IMR-90 (cell line): ENCODE measurements at regions not wholly inside any gene's neighbourhood (a gene's known extent, or its start where the extent isn't known, plus 50 kb on each side); places are given as distances from the start of the nearest gene placed in this dataset.

Source experiments
- BHLHE40 ChIP-seq: fragments of 150-350 bp; IDR thresholded peaks from 2 replicates; pipeline ENCODE4 v1.6.1; 2016; ENCODE audit warnings: mild to moderate bottlenecking, low read depth, low read length
- CEBPB ChIP-seq: IDR thresholded peaks from 2 replicates; pipeline ENCODE4 v1.6.1; 2012; ENCODE audit warnings: low read depth, low read length, improper control_type of control experiment
- CHD1 ChIP-seq: IDR thresholded peaks from 2 replicates; pipeline ENCODE4 v1.6.1; 2012; ENCODE audit warnings: low read depth, low read length, improper control_type of control experiment
- FOS ChIP-seq: fragments of 150-350 bp; IDR thresholded peaks from 2 replicates; pipeline ENCODE4 v1.6.1; 2016; ENCODE audit warnings: low read depth, low read length
- MAFK ChIP-seq: IDR thresholded peaks from 2 replicates; pipeline ENCODE4 v1.6.1; 2012; ENCODE audit warnings: low read depth, low read length, improper control_type of control experiment
- MXI1 ChIP-seq: IDR thresholded peaks from 2 replicates; pipeline ENCODE4 v1.6.1; 2012; ENCODE audit warnings: low read depth, mild to moderate bottlenecking, low read length, moderate library complexity, borderline replicate concordance
- POLR2A ChIP-seq: IDR thresholded peaks from 2 replicates; pipeline ENCODE4 v1.6.1; 2012; ENCODE audit warnings: mild to moderate bottlenecking, low read depth, low read length
- RAD21 ChIP-seq: IDR thresholded peaks from 2 replicates; pipeline ENCODE4 v1.6.1; 2012; ENCODE audit warnings: low read length, improper control_type of control experiment
- RFX5 ChIP-seq: IDR thresholded peaks from 2 replicates; pipeline ENCODE4 v1.8.0; 2012; ENCODE audit warnings: low read depth, mild to moderate bottlenecking, low read length, moderate library complexity
- SMC3 ChIP-seq: fragments of 150-350 bp; IDR thresholded peaks from 2 replicates; pipeline ENCODE4 v1.6.1; 2016; ENCODE audit warnings: low read depth, mild to moderate bottlenecking, antibody characterized with exemption, low read length, moderate library complexity
- TF ChIP-seq, protein P1 (sequence below): conservative IDR thresholded peaks from 2 replicates; pipeline ENCODE4 v1.5.1; 2012; ENCODE audit warnings: mild to moderate bottlenecking, low read depth, low read length, improper control_type of control experiment
- TF ChIP-seq, protein P2 (sequence below): fragments of 150-350 bp; IDR thresholded peaks from 2 replicates; pipeline ENCODE4 v1.6.1; 2017; ENCODE audit warnings: mild to moderate bottlenecking, antibody characterized with exemption, low read length, low read depth

- TF ChIP-seq, protein P1, sequence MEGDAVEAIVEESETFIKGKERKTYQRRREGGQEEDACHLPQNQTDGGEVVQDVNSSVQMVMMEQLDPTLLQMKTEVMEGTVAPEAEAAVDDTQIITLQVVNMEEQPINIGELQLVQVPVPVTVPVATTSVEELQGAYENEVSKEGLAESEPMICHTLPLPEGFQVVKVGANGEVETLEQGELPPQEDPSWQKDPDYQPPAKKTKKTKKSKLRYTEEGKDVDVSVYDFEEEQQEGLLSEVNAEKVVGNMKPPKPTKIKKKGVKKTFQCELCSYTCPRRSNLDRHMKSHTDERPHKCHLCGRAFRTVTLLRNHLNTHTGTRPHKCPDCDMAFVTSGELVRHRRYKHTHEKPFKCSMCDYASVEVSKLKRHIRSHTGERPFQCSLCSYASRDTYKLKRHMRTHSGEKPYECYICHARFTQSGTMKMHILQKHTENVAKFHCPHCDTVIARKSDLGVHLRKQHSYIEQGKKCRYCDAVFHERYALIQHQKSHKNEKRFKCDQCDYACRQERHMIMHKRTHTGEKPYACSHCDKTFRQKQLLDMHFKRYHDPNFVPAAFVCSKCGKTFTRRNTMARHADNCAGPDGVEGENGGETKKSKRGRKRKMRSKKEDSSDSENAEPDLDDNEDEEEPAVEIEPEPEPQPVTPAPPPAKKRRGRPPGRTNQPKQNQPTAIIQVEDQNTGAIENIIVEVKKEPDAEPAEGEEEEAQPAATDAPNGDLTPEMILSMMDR = no peak
- TF ChIP-seq POLR2A = no peak
- TF ChIP-seq, protein P2, sequence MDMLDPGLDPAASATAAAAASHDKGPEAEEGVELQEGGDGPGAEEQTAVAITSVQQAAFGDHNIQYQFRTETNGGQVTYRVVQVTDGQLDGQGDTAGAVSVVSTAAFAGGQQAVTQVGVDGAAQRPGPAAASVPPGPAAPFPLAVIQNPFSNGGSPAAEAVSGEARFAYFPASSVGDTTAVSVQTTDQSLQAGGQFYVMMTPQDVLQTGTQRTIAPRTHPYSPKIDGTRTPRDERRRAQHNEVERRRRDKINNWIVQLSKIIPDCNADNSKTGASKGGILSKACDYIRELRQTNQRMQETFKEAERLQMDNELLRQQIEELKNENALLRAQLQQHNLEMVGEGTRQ = no peak
- no peak for TF ChIP-seq MAFK
- no peak for TF ChIP-seq CEBPB
- TF ChIP-seq BHLHE40 = no peak
- no peak for TF ChIP-seq MXI1
- TF ChIP-seq RFX5 = no peak
- no peak for TF ChIP-seq FOS
- TF ChIP-seq SMC3 = no peak
- TF ChIP-seq RAD21 = no peak
- no peak for TF ChIP-seq CHD1
Observed at GRCh38 chr16:26762594-26762993, 304.1 kb upstream of the C16orf82 start.
